HK-2 (cell line): ENCODE measurements at regions not wholly inside any gene's neighbourhood (a gene's known extent, or its start where the extent isn't known, plus 50 kb on each side); places are given as distances from the start of the nearest gene placed in this dataset.

Source experiments
- DNase-seq: peaks from one replicate; pipeline ENCODE4 v3.0.0-alpha.2; 2018; ENCODE audit not compliant: unreplicated experiment

DNA sequence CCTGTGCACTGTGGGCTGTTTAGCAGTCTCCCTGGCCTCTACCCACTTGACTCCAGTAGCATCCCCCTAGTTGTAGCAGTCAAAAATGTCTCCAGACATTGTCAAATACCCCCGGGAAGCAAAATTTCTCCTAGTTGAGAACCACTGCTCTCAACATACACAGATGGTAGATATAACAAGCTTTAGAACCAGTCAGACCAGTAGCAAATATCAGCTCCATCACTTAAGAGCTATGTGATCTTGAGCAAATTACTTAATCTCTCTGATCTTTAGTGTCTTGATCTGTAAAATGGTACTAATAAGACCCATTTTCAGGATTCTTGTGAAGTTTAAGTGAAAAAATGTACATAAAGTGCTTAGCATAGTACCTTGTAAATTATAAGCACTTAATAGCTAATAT lies 96.2 kb downstream of the DUSP6 start:
- no peak for DNase-seq

DNA sequence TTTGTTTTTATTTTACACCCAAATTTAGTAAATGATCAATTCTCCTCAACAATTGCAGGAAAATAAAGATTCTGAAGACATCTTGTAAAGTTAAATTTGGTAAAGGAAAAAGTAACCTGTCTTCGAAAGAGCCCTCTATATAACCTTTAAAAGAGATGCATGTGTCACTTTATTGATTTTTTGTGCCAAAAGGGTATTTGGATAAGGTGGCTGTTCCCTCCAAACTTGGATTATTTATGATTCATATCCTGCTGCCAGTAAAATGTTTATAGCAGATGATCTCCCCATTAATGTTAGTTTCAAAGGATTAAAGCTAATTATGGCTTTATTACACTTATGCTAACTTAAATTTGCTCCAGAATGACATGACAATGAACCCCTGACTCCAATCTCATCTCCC lies 98.8 kb downstream of the DUSP6 start:
- DNase-seq = no peak

DNA sequence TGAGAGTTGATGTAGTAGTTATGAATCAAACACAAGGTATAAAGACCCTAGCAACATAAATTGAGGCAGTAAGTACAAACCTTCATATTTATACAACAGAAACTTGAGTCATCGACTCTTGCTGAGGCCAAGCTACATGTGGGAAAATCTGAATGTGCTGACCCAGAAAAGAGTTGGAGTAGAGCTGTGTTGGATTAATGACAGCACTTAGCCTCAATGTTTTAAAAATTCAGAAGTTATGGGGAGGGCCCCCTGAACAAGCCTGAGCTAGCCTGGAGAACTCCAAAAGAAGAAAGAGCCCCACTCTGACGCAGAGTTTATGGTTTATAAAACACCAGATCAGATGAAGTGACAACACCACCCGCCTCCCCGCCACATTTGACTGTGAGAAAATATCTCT lies 100.0 kb downstream of the DUSP6 start:
- no peak for DNase-seq

DNA sequence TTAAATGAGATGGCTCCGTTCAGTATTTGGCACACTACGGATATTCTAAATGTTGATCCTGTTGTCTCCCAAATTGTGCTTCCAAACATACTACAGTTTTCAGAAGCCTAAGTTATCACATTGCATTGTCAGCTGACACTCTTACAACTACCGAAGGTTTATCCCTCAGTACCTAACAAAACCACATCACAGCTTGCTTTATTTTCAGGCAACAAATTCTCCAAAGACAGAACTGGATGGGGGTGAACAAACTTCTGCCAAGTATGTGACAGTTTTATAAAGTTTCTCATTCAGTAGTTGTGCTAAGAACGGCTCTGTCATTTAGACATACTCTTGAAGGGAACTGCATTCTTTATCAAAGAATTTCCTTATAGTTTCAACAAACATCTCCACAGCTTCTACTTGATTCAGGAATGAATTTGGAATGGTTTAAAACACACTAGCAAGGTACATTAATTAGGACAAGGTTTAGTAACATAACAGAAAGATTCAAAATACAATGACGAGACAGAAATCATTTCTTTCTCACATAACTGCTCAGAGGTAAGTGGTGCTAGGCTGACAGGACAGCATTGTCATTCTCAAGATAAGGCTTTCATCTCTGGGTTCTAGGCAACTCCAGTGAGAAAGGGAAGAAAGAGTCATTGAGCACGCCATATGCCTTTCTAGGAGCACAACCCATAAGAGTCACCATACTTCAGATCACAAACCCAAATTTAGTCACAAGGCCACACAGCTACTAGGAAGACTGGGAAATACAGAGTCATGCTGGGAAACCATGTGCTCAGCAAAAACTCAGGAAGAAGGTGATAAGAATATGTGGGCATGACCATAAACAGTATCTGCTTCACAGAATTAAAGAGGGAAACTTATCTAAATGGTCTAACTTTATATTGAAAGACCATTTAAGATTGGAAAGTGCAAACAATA lies 100.7 kb downstream of the DUSP6 start:
- DNase-seq = no peak

DNA sequence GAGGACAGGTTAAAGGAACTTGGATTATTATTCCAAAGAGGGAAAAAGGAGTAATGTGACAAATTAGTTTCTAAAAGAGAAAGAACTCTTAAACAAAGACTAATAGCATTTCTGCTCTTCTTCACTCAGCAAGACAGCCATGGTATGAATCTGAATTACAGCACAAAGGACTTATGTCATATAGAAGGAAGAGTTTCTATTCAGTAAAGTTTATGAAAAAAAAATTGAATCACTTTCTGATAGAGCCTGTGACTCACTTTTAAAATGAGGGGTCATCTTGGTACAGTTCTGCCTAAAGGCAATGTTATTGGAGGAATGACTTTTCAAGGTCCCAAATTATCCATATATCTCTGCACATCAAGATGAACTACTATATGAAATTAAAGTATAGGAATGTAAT lies 101.7 kb downstream of the DUSP6 start:
- DNase-seq = no peak

DNA sequence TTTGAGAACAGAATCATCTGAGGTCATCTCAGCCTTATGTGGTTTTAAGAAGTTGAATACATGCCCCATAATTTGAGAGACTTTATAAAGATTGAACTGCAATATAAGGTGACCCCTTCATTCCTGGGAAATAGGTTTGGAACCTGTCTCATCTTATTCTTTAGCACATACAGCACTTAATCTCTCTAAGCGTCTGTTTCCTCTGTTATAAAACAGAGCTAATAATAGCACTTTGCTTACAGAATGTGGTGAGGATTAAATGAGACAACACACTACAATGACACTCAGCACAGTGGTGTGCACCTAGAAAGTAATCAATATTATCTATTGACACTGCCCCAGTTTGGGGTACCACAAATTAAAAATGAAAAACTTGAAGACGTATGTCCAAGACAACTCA lies 102.1 kb downstream of the DUSP6 start:
- DNase-seq = no peak

DNA sequence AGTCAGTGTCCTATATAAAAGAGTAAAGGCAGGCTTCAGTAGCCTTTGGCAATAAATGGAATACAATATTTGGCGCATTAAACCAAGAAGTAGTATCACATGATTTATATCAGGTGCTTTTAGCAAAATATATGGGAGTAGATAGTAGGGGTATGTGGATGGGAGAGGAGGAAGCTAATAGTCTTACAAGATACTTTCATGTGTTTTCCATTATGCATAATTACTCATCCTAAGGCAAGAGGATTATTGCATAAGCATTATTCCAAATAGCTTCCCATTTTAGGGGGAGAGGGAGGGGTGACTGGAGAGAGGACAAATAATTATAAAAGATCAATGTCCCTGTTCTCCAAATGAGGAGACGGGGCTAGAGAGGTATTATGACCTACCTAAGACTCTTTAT lies 104.3 kb downstream of the DUSP6 start:
- no peak for DNase-seq

DNA sequence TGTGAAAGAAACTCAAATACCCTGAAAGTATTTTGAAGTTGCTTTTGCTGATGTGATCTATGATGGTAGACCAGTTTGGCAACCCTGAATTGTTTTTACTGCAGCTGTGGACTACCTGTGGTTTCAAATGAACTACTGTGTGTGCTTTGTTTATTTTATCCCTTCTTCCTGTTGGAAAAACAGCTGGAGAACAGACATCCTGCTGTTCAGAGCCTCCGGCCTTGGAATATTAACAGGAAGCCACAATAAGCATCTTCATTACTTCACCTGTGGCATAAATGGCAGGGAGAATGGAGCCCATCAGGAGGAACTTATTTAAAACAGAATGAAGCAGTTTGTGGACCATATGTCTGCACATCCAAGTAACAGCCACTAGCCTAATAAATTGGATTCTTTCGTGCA lies 104.8 kb downstream of the DUSP6 start:
- DNase-seq = no peak

DNA sequence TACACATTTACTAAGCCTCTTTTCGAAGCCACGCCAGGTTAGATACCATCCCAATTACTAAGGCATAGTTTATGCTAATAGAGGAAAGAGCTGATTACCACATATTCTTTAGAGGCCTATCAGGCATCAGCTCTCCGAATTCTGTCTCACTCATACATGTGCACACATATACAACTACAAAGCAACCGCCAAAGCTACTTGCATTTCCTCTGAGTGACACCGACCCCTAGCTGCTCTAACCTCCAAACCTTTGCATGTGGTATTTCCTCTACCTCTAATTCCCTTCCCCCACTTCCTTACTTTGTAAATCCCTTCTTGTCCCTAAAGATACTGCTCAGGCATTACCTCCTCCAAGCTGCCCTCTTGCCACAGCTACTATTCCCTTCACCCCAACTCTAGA lies 107.2 kb downstream of the DUSP6 start:
- no peak for DNase-seq

DNA sequence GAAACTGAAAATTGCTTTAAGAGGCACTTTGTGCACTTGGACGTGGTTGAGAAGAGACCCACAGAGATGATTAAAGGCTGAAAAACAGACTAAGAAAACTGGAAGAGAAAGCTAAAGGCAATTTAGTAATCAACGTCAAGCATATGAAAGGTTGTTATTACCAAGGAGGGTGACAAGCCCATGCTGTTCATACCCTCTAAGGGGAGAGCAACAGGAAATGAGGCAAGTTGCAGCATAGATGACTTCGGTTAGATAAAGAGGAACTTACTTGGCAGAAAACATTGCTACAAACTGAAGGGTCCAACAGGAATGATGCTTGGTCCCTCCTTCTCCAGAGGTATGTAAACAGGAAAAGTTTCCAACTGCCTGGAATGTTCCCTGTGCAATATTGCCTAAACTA lies 107.8 kb downstream of the DUSP6 start:
- no peak for DNase-seq

DNA sequence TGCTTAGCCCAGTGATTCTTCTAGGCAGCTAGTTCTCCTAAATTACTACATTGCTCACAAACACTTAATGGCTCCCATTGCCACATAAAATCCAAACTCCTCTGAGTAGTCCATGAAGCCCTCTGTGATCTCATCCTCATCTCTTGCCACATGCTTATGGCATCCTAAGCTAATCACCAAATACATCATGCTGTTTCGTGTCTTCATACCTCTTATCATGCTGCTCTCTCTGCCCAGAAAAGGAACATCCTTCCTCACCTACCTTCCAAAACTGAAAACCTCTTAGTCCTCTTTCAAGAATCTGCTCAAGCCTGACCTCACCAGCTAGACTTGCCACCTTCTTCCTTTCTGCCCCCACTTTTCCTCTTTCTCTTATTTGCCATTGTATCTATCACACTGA lies 108.5 kb downstream of the DUSP6 start:
- no peak for DNase-seq

DNA sequence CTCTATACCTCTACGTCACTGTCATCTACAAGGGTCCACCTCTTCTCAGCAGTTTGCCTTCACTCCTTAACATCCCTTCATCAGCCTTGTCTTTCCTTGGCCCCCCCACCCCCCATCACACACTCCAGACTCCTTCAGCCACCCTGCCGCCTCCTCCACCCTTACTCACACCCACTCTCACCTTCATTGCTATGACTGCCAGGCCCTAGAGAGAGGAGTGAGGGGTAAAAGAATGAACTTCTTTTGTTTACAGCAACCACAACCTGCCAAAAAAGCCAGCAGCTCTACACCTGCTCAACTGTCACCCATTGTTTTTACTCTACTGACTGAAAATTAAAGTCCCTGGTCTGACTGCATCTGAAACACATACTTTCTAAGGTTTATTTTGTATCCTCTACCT lies 112.8 kb downstream of the DUSP6 start:
- no peak for DNase-seq

DNA sequence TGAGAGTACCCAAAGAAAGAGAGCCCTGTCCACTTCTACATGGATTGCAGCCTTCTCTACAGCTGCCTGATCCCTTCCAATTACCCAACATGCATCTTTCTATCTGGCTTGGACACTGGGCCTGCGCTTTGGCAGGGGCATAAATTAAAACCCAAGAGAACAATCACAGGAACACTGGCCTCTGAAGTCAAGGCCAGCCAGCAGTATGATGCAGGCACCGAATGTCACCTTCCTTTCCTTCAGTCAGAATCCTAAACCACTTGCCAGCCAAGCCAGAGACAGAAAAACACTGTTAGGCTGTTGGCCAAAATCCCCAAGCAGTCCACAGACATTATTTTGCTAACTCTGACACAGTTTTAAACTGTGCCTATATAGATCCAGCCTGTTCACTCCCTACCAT lies 113.7 kb downstream of the DUSP6 start:
- DNase-seq = no peak

DNA sequence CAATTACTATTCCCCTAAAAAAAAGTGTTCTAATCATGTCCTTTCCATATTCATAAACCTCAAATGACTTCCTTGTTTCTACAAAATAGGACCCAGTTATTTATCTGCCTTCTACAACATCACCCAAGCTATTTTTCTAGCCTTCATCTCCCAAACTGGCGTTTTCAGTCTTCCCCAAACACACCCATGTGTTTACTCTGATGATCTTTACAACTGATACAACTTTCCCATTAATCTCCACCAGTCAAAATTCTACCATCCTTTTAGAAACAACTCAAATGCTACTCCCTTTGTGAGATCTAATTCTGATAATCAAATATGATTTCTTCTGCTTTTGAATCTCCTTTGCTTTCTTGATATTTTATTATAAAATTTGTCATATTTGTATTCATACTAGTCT lies 114.5 kb downstream of the DUSP6 start:
- no peak for DNase-seq

DNA sequence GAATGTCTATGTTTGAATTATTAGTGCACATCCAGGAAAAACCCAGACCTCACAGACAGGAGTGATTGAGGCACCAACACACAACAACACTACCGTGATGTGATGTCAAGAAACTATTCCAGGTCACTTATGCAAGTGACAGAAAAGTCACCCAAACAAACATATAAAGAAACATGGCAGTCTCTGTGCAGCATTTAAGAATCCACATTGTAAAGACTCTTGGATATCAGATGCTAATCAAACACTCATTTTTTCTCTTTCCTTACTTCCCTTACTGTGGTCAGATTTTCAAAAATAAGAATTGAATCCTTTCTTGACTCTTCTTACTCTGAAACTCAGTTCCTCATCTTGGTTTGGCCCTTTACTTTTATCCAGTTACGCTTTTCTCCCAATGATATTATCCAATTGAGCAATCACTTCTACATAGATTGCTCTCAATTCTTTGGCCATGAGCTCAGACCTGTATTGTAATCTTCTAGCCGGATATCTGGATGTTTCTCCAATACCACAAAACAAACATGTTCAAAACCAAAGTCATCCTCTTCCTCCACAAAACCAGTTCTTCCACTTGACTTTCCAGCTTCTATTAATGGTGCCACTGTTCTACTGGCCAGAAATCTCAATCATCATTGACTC lies 115.4 kb downstream of the DUSP6 start:
- no peak for DNase-seq

DNA sequence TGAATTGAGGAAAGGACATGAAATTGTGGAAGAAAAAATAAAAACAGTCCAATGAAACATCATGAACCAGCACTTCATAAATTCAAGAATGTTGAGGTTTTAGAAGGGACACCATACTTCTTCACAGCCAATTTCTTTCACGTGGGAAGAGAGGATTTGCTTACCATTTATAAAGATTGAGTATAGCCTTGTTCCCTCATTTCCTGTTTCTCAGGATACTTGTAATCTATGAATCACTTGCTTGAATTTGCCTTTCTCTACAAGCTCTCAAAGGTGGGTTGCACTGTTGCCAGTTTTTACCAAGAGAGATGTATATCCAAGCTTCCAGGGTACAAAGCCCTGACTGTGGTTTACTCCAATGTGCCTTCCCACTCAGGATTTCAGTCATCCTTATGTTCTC lies 116.1 kb downstream of the DUSP6 start:
- DNase-seq = no peak

DNA sequence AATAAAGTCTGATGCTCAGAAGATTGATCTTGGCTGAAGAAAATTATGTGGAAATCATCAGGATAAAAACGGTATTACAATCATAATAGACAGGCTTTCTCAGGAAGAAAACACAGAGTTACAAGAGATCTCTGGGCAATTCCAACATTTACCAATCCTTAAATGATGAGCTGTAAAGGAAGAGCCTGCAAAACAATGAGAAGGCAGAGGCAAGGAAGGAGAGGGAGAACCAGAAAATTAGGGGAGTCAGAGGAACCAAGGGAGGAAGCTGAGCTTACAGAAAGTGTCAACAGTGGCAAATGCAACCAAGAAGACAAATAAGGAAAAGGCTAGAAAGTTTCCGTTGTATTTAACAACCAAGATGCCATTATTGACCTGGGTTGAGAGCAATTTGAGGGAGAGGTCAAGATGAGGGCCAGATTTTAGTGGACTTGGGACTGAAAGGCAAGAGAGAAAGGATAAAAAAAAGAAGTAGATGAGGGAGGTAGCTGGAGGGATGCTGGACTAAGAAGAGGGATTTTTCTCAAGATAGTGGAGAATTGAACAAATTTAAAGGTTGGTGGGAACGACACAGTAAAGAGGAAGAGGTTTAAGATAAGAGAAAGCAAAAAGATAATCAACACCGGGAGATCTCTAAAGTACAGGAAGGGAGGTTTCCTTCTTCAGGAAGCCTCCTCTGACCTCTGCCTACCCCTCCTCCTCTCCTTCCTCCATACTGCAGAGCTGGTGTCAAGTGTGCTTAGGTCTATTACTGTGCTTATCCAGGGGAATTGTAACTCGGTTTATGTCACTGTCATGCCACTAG lies 116.9 kb downstream of the DUSP6 start:
- DNase-seq = no peak

DNA sequence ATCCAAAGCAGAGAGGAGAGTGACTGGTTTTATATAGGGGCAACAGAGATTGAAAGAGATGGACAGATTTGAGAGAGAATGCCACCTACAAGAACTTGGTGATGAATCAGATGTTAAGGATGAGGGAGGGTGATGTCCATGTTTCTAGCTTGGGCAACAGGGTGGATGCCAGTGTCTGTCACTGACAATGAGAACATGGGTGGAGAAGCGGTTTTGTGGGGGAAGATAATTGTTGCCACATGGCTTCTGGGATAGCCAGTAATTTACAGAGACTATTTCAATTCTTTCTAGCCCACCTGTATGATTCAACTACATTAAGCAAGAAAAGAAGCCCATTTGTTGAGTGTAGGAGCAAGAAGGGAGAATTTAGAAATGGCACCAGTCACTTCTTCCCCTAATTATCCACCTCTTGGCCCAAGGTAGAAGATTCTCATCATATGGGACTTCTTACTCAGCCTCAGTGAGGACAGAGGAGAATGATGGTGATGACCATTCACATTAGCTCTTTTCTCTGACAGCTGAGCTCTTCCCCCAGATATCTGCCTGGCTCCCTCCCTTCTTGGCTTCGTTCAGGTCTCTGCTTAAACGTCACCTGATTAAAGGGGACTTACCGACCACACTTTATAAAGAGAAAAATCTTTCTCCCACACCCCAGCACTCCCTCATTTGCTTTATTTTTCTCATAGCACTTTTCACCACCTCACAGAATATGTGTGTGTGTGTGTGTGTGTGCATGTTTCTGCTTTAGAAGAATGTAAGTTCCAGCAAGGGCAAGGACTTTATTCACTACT lies 117.8 kb downstream of the DUSP6 start:
- DNase-seq = no peak

DNA sequence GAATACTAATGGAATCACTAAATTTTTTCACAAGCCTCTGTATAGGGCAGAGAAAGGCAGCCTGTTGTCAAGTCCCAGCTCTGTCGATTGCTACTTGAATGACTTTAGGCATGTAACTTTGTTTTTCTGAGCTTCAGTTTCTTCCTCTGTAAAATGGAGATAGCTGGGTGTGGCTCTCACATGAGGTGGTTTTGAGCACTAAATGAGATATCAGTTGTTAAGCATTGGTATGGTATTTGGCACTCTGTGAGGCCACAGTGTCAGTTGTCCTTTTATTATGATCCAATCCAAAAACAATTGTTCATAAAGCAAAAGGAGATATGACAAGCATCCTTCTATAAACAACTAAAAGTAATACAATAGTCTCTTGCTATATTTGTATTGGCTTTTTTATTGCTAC lies 120.6 kb downstream of the DUSP6 start:
- no peak for DNase-seq

DNA sequence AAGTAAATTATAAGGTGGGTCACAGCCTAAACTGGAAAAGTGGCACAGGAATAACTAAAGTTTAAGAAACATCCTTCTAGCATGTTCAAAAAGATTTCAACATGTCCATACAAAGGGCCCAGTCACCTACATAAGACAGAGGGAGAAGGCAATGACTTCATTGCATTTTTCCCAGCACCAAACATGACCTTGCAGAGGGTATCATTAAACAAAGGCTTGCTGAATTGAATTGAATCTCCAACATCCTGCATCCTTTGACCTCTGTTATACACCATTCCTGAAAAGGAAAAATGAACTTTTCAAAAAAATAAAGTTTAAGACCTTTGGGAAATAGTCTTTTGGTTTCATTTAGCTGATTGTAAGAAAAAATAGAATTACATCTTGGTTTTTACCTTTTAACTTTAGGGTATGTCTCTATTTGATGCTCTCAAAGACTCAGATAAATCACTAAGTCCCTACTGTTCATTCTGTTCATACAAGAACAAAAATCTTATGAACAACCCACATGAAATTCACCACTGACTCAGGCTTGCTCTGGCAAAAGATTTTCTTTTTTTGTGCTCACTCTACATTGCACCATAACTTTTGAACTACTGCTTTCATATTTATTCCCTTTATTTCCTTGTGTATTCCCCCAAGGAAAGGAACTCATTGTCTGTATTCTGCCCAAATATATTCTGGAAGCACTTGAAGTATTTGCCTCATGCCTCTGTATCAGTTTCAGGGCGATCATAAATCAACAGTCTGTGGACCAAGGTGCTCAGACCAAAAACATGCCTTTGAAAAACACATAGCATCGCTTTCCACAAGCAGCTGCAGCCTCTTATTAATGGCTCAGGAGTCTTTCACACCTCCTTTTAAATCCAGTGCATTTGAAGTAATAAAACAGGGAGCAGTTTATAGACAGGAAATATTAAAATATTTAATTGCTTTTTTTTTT lies 121.7 kb downstream of the DUSP6 start:
- no peak for DNase-seq

DNA sequence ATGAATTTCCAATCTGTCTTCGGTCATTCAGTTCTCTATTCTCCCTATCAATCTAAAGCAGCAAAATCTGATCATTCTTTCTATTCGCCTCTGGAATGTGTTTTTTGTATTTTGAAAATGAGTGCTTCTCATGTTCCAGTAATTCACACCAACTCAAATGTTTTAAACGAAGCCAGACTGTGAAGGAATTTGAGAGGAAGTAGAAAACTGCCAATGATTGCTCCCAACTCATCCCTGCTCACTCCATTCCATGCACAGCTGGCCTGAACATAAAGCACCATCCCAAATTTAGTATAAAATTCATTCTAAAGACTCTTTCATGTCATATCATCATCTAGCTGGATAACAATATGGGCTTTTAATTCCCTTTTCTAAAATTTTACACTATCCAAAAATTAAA lies 123.8 kb downstream of the DUSP6 start:
- DNase-seq = no peak
